ENCODE measurements at regions not wholly inside any gene's neighbourhood (a gene's known extent, or its start where the extent isn't known, plus 50 kb on each side); places are given as distances from the start of the nearest gene placed in this dataset.
"Not testable (repeated sequence)": the region's sequence is repeated elsewhere in the genome, so short reads cannot be mapped to it uniquely, and the experiment has no call there.

DNA sequence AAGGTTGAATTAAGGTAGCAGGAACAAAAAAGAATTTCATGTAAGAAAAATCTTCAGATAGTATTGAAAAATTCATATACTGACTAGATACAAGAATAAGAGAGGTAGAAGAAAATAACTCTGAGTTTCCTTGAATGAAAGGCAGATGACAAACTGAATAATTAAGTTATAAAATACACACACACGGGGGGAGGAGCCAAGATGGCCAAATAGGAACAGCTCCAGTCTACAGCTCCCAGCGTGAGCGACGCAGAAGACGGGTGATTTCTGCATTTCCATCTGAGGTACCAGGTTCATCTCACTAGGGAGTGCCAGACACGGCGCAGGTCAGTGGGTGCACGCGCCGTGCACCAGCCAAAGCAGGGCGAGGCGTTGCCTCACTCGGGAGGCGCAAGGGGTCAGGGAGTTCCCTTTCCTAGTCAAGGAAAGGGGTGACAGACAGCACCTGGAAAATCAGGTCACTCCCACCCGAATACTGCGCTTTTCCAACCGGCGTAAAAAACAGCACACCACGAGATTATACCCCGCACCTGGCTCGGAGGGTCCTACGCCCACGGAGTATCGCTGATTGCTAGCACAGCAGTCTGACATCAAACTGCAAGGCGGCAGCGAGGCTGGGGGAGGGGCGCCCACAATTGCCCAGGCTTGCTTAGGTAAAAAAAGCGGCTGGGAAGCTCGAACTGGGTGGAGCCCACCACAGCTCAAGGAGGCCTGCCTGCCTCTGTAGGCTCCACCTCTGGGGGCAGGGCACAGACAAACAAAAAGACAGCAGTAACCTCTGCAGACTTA, 759.2 kb downstream of the ZWINT start:
- H4K20me1 ChIP-seq (replicated peaks in 1 of 2; ENCODE audit: control insufficient read depth in 1 of 2, insufficient read depth in 2 of 2, low read length in 2 of 2); H3K23me2 ChIP-seq (ENCODE audit: low read depth, low read length); H3K14ac ChIP-seq (ENCODE audit: insufficient read length); H3K27ac ChIP-seq (ENCODE audit: low read depth, low read length); H3K4me1 ChIP-seq (replicated peaks in 1 of 4; ENCODE audit: control insufficient read depth in 3 of 4, insufficient read depth in 4 of 4, low read length in 3 of 4); H4K8ac ChIP-seq (ENCODE audit: extremely low read depth, insufficient read depth, low read length); FAIRE-seq; H3K23ac ChIP-seq (ENCODE audit: insufficient read length); H3K79me2 ChIP-seq (ENCODE audit: control insufficient read depth in 1 of 2, insufficient read depth in 2 of 2, low read length in 2 of 2); H3K4ac ChIP-seq (replicated peaks; ENCODE audit: insufficient read length, low read depth, low read length); POLR2A ChIA-PET (ENCODE audit: partially characterized antibody); H4K91ac ChIP-seq (replicated peaks; ENCODE audit: insufficient read length, low read length); H2BK20ac ChIP-seq (ENCODE audit: low read length); H3K56ac ChIP-seq (replicated peaks; ENCODE audit: insufficient read length, low read depth, low read length); H2BK12ac ChIP-seq (ENCODE audit: low read depth, low read length); H3K79me1 ChIP-seq (ENCODE audit: low read depth, low read length); H2BK120ac ChIP-seq (replicated peaks; ENCODE audit: low read depth, low read length); H2BK15ac ChIP-seq (ENCODE audit: low read length); H2AK5ac ChIP-seq (ENCODE audit: low read depth, low read length); H2BK5ac ChIP-seq (ENCODE audit: low read depth, low read length); H3K27me3 ChIP-seq (replicated peaks in 1 of 4; ENCODE audit: control insufficient read depth in 3 of 4, extremely low read depth in 1 of 4, insufficient read depth in 3 of 4, low read length in 3 of 4); H4K5ac ChIP-seq (ENCODE audit: insufficient read length, low read depth, low read length); H3K36me3 ChIP-seq (ENCODE audit: control insufficient read depth in 2 of 4, insufficient read depth in 4 of 4, low read length in 3 of 4); H3K9me3 ChIP-seq (ENCODE audit: insufficient read depth in 2 of 2, low read depth in 1 of 2, low read length in 1 of 2): not testable (repeated sequence)
- Histone ChIP-seq H3K9ac (replicated peaks in 1 of 4; ENCODE audit: extremely low read depth in 1 of 4, low read depth in 3 of 4, low read length in 3 of 4) (peak overlapping the region in 1 of 4 experiments; percentile 16; a peak in 1 of 7 replicates), H3K4me3 (ENCODE audit: extremely low read depth in 1 of 4, insufficient read depth in 2 of 4, low read depth in 3 of 4, low read length in 4 of 4) (peak overlapping the region; percentile 50 to 66 (median 62)), H3K4me2 (ENCODE audit: insufficient read depth in 1 of 2, low read depth in 2 of 2, low read length in 2 of 2) (peak overlapping the region; percentile 63), H3K18ac (ENCODE audit: extremely low read depth, low read length) (0 out of 2 replicates have a peak overlapping the region, but pooled peaks have one; percentile 60), H2AFZ (ENCODE audit: low read length) (peak overlapping the region; percentile 88)
- CTCF ChIA-PET (ENCODE audit: partially characterized antibody): interaction anchor here (1.2 to 2.7 kb wide), 3 partner anchors 26 to 29 kb away, joined by 4 to 10 read pairs (median 5); no protein-coding TSS in a partner anchor
- DNase-seq (ENCODE audit: low read depth in 1 of 2, low spot score in 2 of 2): peak in 1 of 2 experiments; percentile 61
- TF ChIP-seq KDM4A (IDR thresholded peaks at IDR 0.05; ENCODE audit: low read depth, low read length, severe bottlenecking): peak; percentile 35
- 2% methylated on average over 24 of the region's 29 CpGs; no CpG with 5 or more reads in 1 of the 2 experiments for WGBS, 2 experiments (ENCODE audit: extremely low coverage in 1 of 2, insufficient coverage in 1 of 2, insufficient read length in 1 of 2, insufficient replicate concordance in 2 of 2, low coverage in 1 of 2, low lambda C conversion rate in 2 of 2, missing lambda C conversion rate in 1 of 2)

Measured in H1 (cell line).